ENCODE measurements at regions not wholly inside any gene's neighbourhood (a gene's known extent, or its start where the extent isn't known, plus 50 kb on each side); places are given as distances from the start of the nearest gene placed in this dataset.

GRCh38 chrX:43002526-43003203 lies 224.7 kb upstream of the PPP1R2C start:
- no peak for TF ChIP-seq POLR2A (IDR thresholded peaks at IDR 0.05; ENCODE audit: low read depth, low read length)
- no peak for TF ChIP-seq POLR2AphosphoS5 (IDR thresholded peaks at IDR 0.05; ENCODE audit: low read depth, low read length)
- no peak for TF ChIP-seq TAF1 (IDR thresholded peaks at IDR 0.05; ENCODE audit: low read depth, low read length)
- no peak for TF ChIP-seq POU2F2 (IDR thresholded peaks at IDR 0.05; ENCODE audit: low read depth, low read length)
- peak; percentile 94 for TF ChIP-seq SPI1 (IDR thresholded peaks at IDR 0.05; ENCODE audit: low read depth, low read length)
